Amniotic epithelial cell (primary cell): ENCODE measurements at regions not wholly inside any gene's neighbourhood (a gene's known extent, or its start where the extent isn't known, plus 50 kb on each side); places are given as distances from the start of the nearest gene placed in this dataset.
"Not testable (repeated sequence)": the region's sequence is repeated elsewhere in the genome, so short reads cannot be mapped to it uniquely, and the experiment has no call there.

ENCODE experiments used
- DNase-seq: peaks from one replicate; pipeline ENCODE4 v3.0.0-alpha.2; 2010; ENCODE audit warnings: low read depth

DNA sequence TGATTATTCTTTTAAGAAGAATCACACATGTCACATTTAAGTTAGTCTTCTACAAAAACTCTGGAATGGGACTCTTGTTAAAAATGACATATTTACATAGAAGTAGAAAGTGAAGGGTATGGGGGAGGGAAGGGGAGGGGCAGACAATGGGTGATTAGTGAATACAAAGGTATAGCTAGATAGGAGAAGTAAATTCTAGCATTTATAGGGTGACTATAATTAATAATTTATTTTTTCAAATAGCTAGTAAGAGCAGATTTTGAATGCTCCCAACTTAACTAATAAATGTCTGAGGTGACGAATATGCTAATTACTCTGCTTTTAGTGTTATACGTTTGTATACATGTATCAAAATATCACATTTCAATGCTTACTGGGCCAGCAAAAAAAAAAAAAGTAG is 59.4 kb downstream of the BLTP3B start:
- DNase-seq, result no peak

DNA sequence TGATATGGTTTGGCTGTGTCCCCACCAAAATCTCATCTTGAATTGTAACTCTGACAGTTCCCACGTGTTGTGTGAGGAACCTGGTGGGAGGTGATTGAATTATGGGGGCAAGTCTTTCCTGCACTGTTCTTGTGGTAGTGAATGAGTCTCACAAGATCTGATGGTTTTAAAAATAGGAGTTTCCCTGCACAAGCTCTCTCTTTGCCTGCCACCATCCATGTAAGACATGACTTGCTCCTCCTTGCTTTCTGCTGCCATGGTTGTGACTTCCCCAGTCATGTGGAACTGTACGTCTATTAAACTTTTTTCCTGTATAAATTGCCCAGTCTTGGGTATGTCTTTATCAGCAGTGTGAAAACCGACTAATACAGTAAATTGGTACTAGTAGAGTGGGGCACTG is 63.9 kb downstream of the BLTP3B start:
- not testable (repeated sequence) for DNase-seq

DNA sequence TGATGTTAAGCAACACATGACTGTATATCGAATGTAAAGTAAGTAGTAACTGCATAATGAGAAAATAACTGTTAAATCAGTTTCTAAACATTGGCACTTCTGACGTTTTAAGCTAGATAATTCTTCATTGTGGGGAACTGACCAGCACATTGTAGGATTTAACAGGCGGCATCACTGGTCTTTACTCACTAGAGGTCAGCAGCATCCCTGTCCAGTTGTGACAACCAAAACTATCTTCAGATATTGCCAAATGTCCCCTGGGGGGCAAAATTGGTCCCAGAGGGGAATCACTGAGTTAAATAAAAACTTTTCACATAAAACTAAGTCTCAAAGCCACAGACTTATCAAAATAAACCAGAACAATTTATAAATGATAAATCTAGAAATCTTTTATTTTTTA is 65.3 kb downstream of the BLTP3B start:
- peak; percentile 10 for DNase-seq

DNA sequence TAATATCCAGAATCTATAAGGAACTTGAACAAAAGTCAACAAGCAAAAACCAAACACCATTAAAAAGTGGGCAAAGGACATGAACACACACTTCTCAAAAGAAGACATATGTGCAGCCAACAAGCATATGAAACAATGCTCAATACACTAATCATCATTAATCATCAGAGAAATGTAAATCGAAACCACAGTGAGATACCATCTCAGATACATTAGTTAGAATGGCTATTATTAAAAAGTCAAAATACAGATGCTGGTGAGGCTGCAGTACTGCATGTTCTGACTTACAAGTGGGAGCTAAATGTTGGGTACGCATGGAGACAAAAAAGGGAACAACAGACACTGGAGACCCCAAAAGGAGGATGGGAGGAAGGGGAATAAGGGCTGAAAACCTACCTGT is 67.1 kb downstream of the BLTP3B start:
- no peak for DNase-seq

DNA sequence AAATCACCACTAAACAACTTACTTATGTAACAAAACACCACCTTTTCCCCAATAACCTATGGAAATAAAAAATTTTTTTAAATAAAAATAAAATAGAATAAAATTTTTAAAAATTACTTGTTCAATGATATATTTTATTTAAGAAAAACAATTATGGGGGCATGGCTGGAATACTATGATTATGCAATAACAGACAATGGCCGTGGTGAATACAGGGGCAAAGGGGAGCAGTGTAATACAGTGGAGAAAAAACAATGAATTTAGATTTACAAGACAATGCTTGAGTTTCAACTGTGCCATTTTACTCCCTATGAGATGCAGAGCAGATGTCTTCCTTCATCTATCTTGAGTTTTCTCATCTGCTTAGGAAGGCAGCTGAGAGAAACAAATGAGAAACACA is 72.9 kb downstream of the BLTP3B start:
- DNase-seq, result no peak

DNA sequence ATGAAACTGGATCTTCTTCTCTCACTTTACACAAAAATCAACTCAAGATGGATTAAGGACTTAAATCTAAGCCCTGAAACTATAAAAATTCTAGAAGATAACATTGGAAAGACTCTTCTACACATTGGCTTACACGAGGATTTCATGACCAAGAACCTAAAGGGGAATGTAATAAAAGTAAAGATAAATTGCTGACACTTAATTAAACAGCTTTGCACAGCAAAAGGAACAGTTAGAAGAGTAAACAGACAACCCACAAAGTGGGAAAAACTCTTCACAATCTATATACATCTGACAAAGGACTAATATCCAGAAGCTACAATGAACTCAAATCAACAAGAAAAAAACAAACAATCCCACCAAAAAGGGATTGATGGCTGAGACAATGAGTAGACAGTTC is 74.4 kb downstream of the BLTP3B start:
- no peak for DNase-seq

DNA sequence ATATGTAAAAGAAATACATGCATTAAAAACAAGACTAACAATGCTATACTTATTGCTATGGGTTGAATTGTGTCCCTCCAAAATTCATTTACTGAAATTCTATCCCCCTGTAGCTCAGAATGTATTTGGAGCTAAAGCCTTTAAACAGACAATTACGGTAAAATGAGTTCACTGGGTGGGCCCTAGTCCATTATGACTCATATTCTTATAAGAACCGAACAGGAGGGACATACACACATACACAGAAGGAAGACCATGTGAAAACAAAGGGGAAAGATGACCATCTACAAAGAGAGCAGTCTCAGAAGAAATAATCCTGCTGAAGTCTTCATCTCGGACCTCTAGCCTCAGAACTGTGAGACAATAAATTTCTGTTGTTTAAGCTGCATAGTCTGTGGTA is 77.1 kb upstream of the ANKS1B start:
- no peak for DNase-seq

DNA sequence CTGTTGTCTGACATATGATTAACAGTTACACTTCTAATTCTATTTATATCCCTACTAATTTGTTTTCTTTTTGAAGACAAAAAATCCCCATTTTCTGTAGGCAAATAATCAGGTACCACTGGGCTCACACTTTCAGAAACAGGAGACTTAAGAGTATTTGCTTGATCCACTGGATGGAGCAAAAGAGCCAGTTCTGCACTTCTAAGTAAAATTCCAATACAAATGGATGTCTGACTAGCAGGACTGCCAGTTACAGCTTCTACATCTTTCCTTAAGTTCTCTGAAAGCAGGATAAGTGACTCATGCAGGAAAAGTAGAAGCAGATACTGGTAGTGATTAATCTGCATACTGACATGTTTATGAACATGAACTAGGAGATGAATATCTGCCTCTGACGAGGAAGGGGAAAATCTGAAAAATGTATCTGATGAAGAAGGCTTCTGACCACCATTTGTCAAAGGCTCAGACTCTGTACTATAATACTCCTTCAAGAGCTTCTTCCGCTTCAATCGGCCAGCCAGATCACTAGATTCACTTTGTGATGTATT is 73.8 kb upstream of the ANKS1B start:
- DNase-seq, result peak; percentile 97

DNA sequence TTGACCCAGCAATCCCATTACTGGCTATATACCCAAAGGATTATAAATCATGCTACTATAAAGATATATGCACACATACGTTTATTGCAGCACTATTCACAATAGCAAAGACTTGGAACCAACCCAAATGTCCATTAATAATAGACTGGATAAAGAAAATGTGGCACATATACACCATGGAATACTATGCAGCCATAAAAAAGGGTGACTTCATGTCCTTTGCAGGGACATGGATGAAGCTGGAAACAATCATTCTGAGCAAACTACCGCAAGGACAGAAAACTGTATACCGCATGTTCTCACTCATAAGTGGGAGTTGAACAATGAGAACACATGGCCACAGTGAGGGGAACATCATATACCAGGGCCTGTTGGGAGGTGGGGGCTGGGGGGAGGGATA is 61.5 kb upstream of the ANKS1B start:
- DNase-seq, result not testable (repeated sequence)

DNA sequence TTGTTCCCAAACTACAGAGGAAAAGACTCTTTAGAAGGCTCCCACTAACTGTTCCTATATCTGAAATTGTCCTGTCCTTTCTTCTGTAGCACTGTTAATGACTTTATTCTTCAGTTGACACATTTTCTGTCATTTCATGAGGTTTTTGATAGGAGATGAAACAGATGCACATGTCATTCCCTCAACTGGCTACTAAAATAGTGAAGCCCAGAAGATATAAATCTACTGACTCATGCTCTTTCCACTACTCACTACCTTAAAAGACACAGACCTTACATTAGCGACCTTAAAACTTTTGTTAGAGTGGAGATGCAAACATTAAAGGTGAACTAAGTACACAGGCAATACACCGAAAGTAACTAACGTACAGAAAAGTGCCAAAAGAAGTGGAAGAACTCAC is 59.5 kb upstream of the ANKS1B start:
- DNase-seq, result peak; percentile 11

DNA sequence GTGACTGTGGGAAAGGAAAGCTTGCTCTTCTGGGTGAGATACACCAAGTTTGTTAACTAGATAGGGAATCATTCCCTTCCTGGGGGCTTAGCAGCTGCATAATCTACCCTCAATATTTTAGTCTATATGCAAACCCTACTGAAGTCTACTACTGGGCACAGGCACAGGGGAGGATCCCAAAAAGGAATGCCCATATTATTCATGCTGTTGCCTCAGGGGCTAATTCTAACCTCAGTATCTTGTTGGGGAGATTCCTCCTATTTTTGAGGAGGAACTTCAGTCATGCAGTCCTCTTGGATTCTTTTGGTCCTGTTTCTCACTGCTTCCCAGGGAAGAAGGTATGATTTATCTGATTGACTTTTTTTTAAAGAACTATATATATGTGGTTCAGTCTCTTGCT is 58.9 kb upstream of the ANKS1B start:
- no peak for DNase-seq
